Caco-2 (cell line): ENCODE measurements at regions not wholly inside any gene's neighbourhood (a gene's known extent, or its start where the extent isn't known, plus 50 kb on each side); places are given as distances from the start of the nearest gene placed in this dataset.

ENCODE experiments used
- BruUV-seq: library from RNA; stranded (reverse); fragments of 400-500 nt; replicated peaks from 2 replicates; lab custom pipeline; 2021; lab: Mats Ljungman, UMichigan
- CTCF ChIA-PET: fragments of 300-600 bp; sonication (Branson Sonifier 250); formaldehyde crosslinking; loops from one replicate; lab custom pipeline; 2022; ENCODE audit warnings: antibody characterized with exemption; lab: Charles Lee
- POLR2A ChIA-PET: fragments of 300-600 bp; sonication (Branson Sonifier 250); formaldehyde crosslinking; loops from one replicate; lab custom pipeline; 2022; ENCODE audit warnings: antibody characterized with exemption; lab: Charles Lee
- DNase-seq, 2 experiments: peaks; one replicate each; pipeline versions ENCODE4 v3.0.0 to v3.0.0-alpha.2; 2020 to 2022
- H3K27me3 ChIP-seq: replicated peaks from 2 replicates; pipeline ENCODE4 v1.6.0; 2011; ENCODE audit warnings: low read length; ENCODE audit not compliant: control insufficient read depth, insufficient read depth
- H3K36me3 ChIP-seq: 2 replicates; pipeline ENCODE4 v1.5.1; 2011; ENCODE audit warnings: low read length; ENCODE audit not compliant: control insufficient read depth, insufficient read depth
- H3K4me1 ChIP-seq: fragments of 250-450 bp; sonication (Bioruptor Pico); 2 replicates; pipeline ENCODE4 v1.5.1; 2020; ENCODE audit warnings: mild to moderate bottlenecking
- H3K4me3 ChIP-seq: 2 replicates; pipeline ENCODE4 v1.5.1; 2011; ENCODE audit warnings: low read depth, mild to moderate bottlenecking, control low read depth, low read length
- H3K9me3 ChIP-seq: fragments of 250-450 bp; sonication (Bioruptor Pico); 2 replicates; pipeline ENCODE4 v1.5.1; 2020; ENCODE audit warnings: mild to moderate bottlenecking, moderate library complexity
- H3K27ac Mint-ChIP-seq: one replicate; pipeline ENCODE4 v1.8.0; 2022; ENCODE audit warnings: mixed read lengths; ENCODE audit not compliant: unreplicated experiment
- H3K27me3 Mint-ChIP-seq: one replicate; pipeline ENCODE4 v1.8.0; 2022; ENCODE audit warnings: mixed read lengths; ENCODE audit not compliant: insufficient read depth, unreplicated experiment
- H3K36me3 Mint-ChIP-seq: one replicate; pipeline ENCODE4 v1.8.0; 2022; ENCODE audit warnings: mild to moderate bottlenecking, mixed read lengths; ENCODE audit not compliant: insufficient read depth, unreplicated experiment
- H3K4me1 Mint-ChIP-seq: one replicate; pipeline ENCODE4 v1.8.0; 2022; ENCODE audit warnings: low read depth, mixed read lengths; ENCODE audit not compliant: unreplicated experiment
- H3K4me3 Mint-ChIP-seq: one replicate; pipeline ENCODE4 v1.8.0; 2022; ENCODE audit warnings: mild to moderate bottlenecking, moderate library complexity, mixed read lengths; ENCODE audit not compliant: unreplicated experiment
- H3K9me3 Mint-ChIP-seq: one replicate; pipeline ENCODE4 v1.8.0; 2022; ENCODE audit warnings: mixed read lengths; ENCODE audit not compliant: unreplicated experiment
- CTCF ChIP-seq, 2 experiments: fragments of 200-600 bp in 1 of 2; IDR thresholded peaks; 1 replicate in 1 of 2; 2 replicates in 1 of 2; pipeline versions ENCODE4 v1.5.1 to v1.8.0; 2011 to 2022; ENCODE audit warnings: antibody characterized with exemption in 1 of 2, control low read depth in 1 of 2, inconsistent platforms in 1 of 2, low read depth in 1 of 2, low read length in 1 of 2, mild to moderate bottlenecking in 1 of 2, moderate library complexity in 1 of 2; ENCODE audit not compliant: insufficient read depth in 1 of 2, severe bottlenecking in 1 of 2, unreplicated experiment in 1 of 2
- intact Hi-C: fragments of 100-400 bp; cut with micrococcal nuclease; formaldehyde crosslinking; loops from one replicate; pipeline ENCODE4 v1.10.0; 2022; ENCODE audit not compliant: unreplicated experiment

- H3K9me3 Mint-ChIP-seq: no peaks in the 10 kb centered on the region
- ChIA-PET CTCF (no interaction called here), POLR2A (no interaction called here)
- Histone ChIP-seq H3K4me1 (0 out of 2 replicates have a peak, but pooled peaks cover 6% of the 10 kb centered on the region), H3K4me3 (peak overlapping the region; percentile 46), H3K9me3 (no peaks in the 10 kb centered on the region), H3K27me3 (no peaks in the 10 kb centered on the region), H3K36me3 (no peaks in the 10 kb centered on the region)
- no peak for TF ChIP-seq CTCF (IDR thresholded peaks at IDR 0.05; ENCODE audit: insufficient read depth in 1 of 2, low read depth in 1 of 2, low read length in 1 of 2, severe bottlenecking in 1 of 2, unreplicated experiment in 1 of 2)
- no peak for DNase-seq
- BruUV-seq: no TSS peak
- intact Hi-C loops: no loop called here
- peak overlapping the region; percentile 75 for H3K4me3 Mint-ChIP-seq
- H3K27ac Mint-ChIP-seq: peak overlapping the region; percentile 72
- H3K36me3 Mint-ChIP-seq: peaks cover 17% of the 10 kb centered on the region
- H3K27me3 Mint-ChIP-seq: no peaks in the 10 kb centered on the region
- peaks cover 24% of the 10 kb centered on the region for H3K4me1 Mint-ChIP-seq
Measured at GRCh38 chr6:27158316-27158643, 89.2 kb upstream of the PRSS16 start.

- ChIA-PET POLR2A (no interaction called here), CTCF (no interaction called here)
- DNase-seq: no peak
- H3K4me1 Mint-ChIP-seq: peaks cover 30% of the 10 kb centered on the region
- no peak overlapping the region for H3K27ac Mint-ChIP-seq
- peaks cover 17% of the 10 kb centered on the region for H3K36me3 Mint-ChIP-seq
- no TSS peak for BruUV-seq
- Histone ChIP-seq H3K4me3 (no peak overlapping the region), H3K27me3 (no peaks in the 10 kb centered on the region), H3K9me3 (no peaks in the 10 kb centered on the region), H3K4me1 (0 out of 2 replicates have a peak, but pooled peaks cover 6% of the 10 kb centered on the region), H3K36me3 (no peaks in the 10 kb centered on the region)
- no peak for TF ChIP-seq CTCF (IDR thresholded peaks at IDR 0.05; ENCODE audit: insufficient read depth in 1 of 2, low read depth in 1 of 2, low read length in 1 of 2, severe bottlenecking in 1 of 2, unreplicated experiment in 1 of 2)
- intact Hi-C loops: no loop called here
- no peaks in the 10 kb centered on the region for H3K9me3 Mint-ChIP-seq
- no peaks in the 10 kb centered on the region for H3K27me3 Mint-ChIP-seq
- H3K4me3 Mint-ChIP-seq: no peak overlapping the region
Measured at GRCh38 chr6:27159725-27160124, 87.8 kb upstream of the PRSS16 start.

GRCh38 chr6:27161115-27161514, 86.4 kb upstream of the PRSS16 start:
- Mint-ChIP-seq H3K4me3 (peak overlapping the region; percentile 24), H3K36me3 (peaks cover 17% of the 10 kb centered on the region), H3K4me1 (peaks cover 30% of the 10 kb centered on the region), H3K9me3 (no peaks in the 10 kb centered on the region), H3K27ac (no peak overlapping the region), H3K27me3 (no peaks in the 10 kb centered on the region)
- BruUV-seq: no TSS peak
- Histone ChIP-seq H3K36me3 (no peaks in the 10 kb centered on the region), H3K9me3 (no peaks in the 10 kb centered on the region), H3K27me3 (no peaks in the 10 kb centered on the region), H3K4me3 (no peak overlapping the region), H3K4me1 (0 out of 2 replicates have a peak, but pooled peaks cover 6% of the 10 kb centered on the region)
- CTCF ChIA-PET: interaction anchor here (0.5 kb wide), 1 partner anchor 16 kb away, joined by 3 read pairs; no protein-coding TSS in a partner anchor
- intact Hi-C loops: no loop called here
- TF ChIP-seq CTCF (IDR thresholded peaks at IDR 0.05; ENCODE audit: insufficient read depth in 1 of 2, low read depth in 1 of 2, low read length in 1 of 2, severe bottlenecking in 1 of 2, unreplicated experiment in 1 of 2): no peak
- POLR2A ChIA-PET: no interaction called here
- DNase-seq: no peak
